DND-41 (cell line): ENCODE measurements at regions not wholly inside any gene's neighbourhood (a gene's known extent, or its start where the extent isn't known, plus 50 kb on each side); places are given as distances from the start of the nearest gene placed in this dataset.

ENCODE experiments used
- ATAC-seq: fragments of 200-7000 bp; cut with Tn5 transposase; 3 replicates; pipeline ENCODE4 v1.9.1; 2021; ENCODE audit warnings: low read depth; ENCODE audit not compliant: insufficient read depth
- DNase-seq: peaks from one replicate; pipeline ENCODE4 v3.0.0-alpha.2; 2020
- H2AFZ ChIP-seq: 2 replicates; pipeline ENCODE4 v1.6.0; 2012; ENCODE audit warnings: low read depth, low read length
- H3K27ac ChIP-seq: 2 replicates; pipeline ENCODE4 v1.5.1; 2012; ENCODE audit warnings: low read length, inconsistent platforms
- H3K27me3 ChIP-seq: fragments of 200-600 bp; sonication (generic); 2 replicates; pipeline ENCODE4 v1.6.0; 2012; ENCODE audit warnings: low read length, mild to moderate bottlenecking, inconsistent platforms; ENCODE audit not compliant: insufficient read depth, poor library complexity
- H3K36me3 ChIP-seq: 2 replicates; pipeline ENCODE4 v1.5.1; 2012; ENCODE audit warnings: low read length, inconsistent platforms; ENCODE audit not compliant: insufficient read depth
- H3K4me1 ChIP-seq: 2 replicates; pipeline ENCODE4 v1.5.1; 2012; ENCODE audit warnings: mild to moderate bottlenecking, low read length; ENCODE audit not compliant: insufficient read depth
- H3K4me2 ChIP-seq: 2 replicates; pipeline ENCODE4 v1.6.0; 2012; ENCODE audit warnings: mild to moderate bottlenecking, moderate library complexity, low read length, inconsistent platforms; ENCODE audit not compliant: insufficient read depth
- H3K4me3 ChIP-seq, 2 experiments: fragments of 200-600 bp in 1 of 2; shearing (Covaris generic) in 1 of 2; 2 replicates each; pipeline ENCODE4 v1.5.1; 2012 to 2016; ENCODE audit warnings: inconsistent platforms in 2 of 2, low read length in 2 of 2, mild to moderate bottlenecking in 2 of 2, low read depth in 1 of 2, moderate library complexity in 1 of 2
- H3K79me2 ChIP-seq: 2 replicates; pipeline ENCODE4 v1.6.0; 2012; ENCODE audit warnings: low read length, inconsistent platforms; ENCODE audit not compliant: insufficient read depth
- H3K9ac ChIP-seq: 2 replicates; pipeline ENCODE4 v1.6.0; 2012; ENCODE audit warnings: low read depth, mild to moderate bottlenecking, inconsistent platforms, low read length, moderate library complexity
- H3K9me3 ChIP-seq: 2 replicates; pipeline ENCODE4 v1.5.1; 2012; ENCODE audit warnings: low read length, moderate library complexity, mild to moderate bottlenecking, inconsistent platforms; ENCODE audit not compliant: insufficient read depth, severe bottlenecking
- H4K20me1 ChIP-seq: 2 replicates; pipeline ENCODE4 v1.6.0; 2012; ENCODE audit warnings: low read length; ENCODE audit not compliant: insufficient read depth
- CTCF ChIP-seq: IDR thresholded peaks from 2 replicates; pipeline ENCODE4 v1.5.1; 2012; ENCODE audit warnings: borderline replicate concordance, low read length, moderate library complexity, mild to moderate bottlenecking; ENCODE audit not compliant: poor library complexity, severe bottlenecking; ENCODE audit errors: extremely low read depth
- EZH2 ChIP-seq: IDR thresholded peaks from 3 replicates; pipeline ENCODE4 v1.6.1; 2012; ENCODE audit warnings: borderline replicate concordance, low read depth, mild to moderate bottlenecking, moderate library complexity, low read length, inconsistent platforms; ENCODE audit not compliant: severe bottlenecking

DNA sequence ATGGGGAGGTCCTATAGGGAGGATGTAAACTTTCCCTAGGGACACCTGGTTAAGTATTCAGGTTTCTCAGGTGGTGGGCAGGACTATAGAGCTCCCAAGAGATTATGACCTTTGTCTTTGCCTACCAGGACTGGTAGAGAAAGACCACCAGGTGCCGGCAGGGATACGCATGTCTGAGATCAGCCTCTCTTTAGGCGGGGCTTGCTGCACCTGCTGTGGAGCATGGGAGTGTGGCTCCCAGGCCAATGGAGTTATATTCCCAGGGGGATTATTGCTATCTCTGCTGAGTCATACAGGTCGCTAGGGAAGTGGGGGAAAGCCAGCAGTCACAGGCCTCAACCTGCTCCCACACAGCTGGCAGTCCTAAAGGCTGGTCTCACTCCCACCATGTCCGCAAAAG is 280.5 kb upstream of the MMS22L start:
- H3K36me3 ChIP-seq = no peaks in the 10 kb centered on the region
- DNase-seq = no peak
- TF ChIP-seq EZH2 = no peak
- no peaks in the 10 kb centered on the region for H4K20me1 ChIP-seq
- no peak overlapping the region for H3K4me3 ChIP-seq
- H3K4me1 ChIP-seq = no peaks in the 10 kb centered on the region
- no peak overlapping the region for H3K9ac ChIP-seq
- no peaks in the 10 kb centered on the region for H3K27me3 ChIP-seq
- no peak for ATAC-seq
- H3K27ac ChIP-seq = no peak overlapping the region
- H2AFZ ChIP-seq = no peak overlapping the region
- H3K4me2 ChIP-seq = no peak overlapping the region
- H3K79me2 ChIP-seq = no peaks in the 10 kb centered on the region
- no peaks in the 10 kb centered on the region for H3K9me3 ChIP-seq

DNA sequence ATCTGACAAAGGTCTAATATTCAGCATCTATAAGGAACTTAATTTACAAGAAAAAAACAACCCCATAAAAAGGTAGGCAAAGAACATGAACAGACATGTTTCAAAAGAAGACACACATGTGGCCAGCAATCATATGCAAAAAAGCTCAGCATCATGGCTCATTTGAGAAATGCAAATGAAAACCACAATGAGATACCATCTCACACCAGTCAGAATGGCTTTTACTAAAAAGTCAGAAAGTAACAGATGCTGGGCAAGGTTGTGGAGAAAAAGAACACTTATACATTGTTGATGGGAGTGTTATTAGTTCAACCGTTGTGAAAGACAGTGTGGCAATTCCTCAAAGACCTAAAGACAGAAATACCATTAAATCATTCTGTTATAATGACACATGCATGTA is 289.9 kb upstream of the MMS22L start:
- no peak for TF ChIP-seq CTCF
- no peak for TF ChIP-seq EZH2
- no peaks in the 10 kb centered on the region for H3K36me3 ChIP-seq
- no peak for ATAC-seq
- H3K27ac ChIP-seq = no peak overlapping the region
- no peaks in the 10 kb centered on the region for H3K4me1 ChIP-seq
- no peak for DNase-seq
- no peaks in the 10 kb centered on the region for H3K79me2 ChIP-seq
- no peak overlapping the region for H3K4me2 ChIP-seq
- no peak overlapping the region for H2AFZ ChIP-seq
- H4K20me1 ChIP-seq = no peaks in the 10 kb centered on the region
- H3K9me3 ChIP-seq = no peaks in the 10 kb centered on the region
- no peak overlapping the region for H3K4me3 ChIP-seq
- no peak overlapping the region for H3K9ac ChIP-seq
- no peaks in the 10 kb centered on the region for H3K27me3 ChIP-seq

- no peaks in the 10 kb centered on the region for H3K9me3 ChIP-seq
- ATAC-seq (no peak), DNase-seq (no peak)
- H3K4me3 ChIP-seq = no peak overlapping the region
- no peak overlapping the region for H3K4me2 ChIP-seq
- no peak overlapping the region for H3K27ac ChIP-seq
- H2AFZ ChIP-seq = no peak overlapping the region
- H3K4me1 ChIP-seq = no peaks in the 10 kb centered on the region
- H4K20me1 ChIP-seq = no peaks in the 10 kb centered on the region
- no peaks in the 10 kb centered on the region for H3K27me3 ChIP-seq
- H3K79me2 ChIP-seq = no peaks in the 10 kb centered on the region
- no peaks in the 10 kb centered on the region for H3K36me3 ChIP-seq
- no peak for TF ChIP-seq EZH2
- peak; percentile 9 for TF ChIP-seq CTCF
- no peak overlapping the region for H3K9ac ChIP-seq
Measured at GRCh38 chr6:97586344-97586743, 303.3 kb upstream of the MMS22L start.

DNA sequence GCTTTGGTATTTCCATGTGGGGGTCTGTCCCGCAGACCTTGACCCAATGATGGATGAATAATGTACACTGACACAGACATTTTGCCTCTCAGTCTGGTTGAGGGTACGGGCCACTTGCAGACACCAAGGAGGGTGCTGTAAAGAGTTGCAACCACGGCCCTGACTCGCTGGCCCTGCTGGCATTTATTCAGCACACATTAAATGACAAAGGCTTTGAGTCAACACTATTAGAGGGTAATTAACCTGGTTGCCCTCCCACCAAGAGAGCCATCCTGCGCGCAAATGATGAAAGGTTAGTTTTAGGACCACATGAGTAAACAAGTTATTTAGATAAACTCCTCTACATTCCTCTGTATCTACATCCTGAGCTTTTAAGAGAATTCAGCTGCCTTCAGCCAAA is 308.9 kb upstream of the MMS22L start:
- DNase-seq (no peak), ATAC-seq (no peak)
- TF ChIP-seq CTCF (no peak), EZH2 (no peak)
- Histone ChIP-seq H3K9me3 (no peaks in the 10 kb centered on the region), H3K4me2 (no peak overlapping the region), H4K20me1 (no peaks in the 10 kb centered on the region), H3K4me3 (no peak overlapping the region), H2AFZ (no peak overlapping the region), H3K9ac (no peak overlapping the region), H3K4me1 (no peaks in the 10 kb centered on the region), H3K27ac (no peak overlapping the region), H3K79me2 (no peaks in the 10 kb centered on the region), H3K27me3 (no peaks in the 10 kb centered on the region), H3K36me3 (no peaks in the 10 kb centered on the region)
